Stimulated activated CD8-positive, alpha-beta memory T cell treated with anti-CD3 and anti-CD28 coated beads, Interleukin-7, amount 100 ng/mL, for 4 hours (primary cell): ENCODE measurements at regions not wholly inside any gene's neighbourhood (a gene's known extent, or its start where the extent isn't known, plus 50 kb on each side); places are given as distances from the start of the nearest gene placed in this dataset.
"Not testable (repeated sequence)": the region's sequence is repeated elsewhere in the genome, so short reads cannot be mapped to it uniquely, and the experiment has no call there.

Experiments
- DNase-seq, 2 donors: peaks; one replicate each; pipeline ENCODE4 v3.0.0-alpha.2; 2020; ENCODE audit warnings: low read depth in 2 of 2

DNA sequence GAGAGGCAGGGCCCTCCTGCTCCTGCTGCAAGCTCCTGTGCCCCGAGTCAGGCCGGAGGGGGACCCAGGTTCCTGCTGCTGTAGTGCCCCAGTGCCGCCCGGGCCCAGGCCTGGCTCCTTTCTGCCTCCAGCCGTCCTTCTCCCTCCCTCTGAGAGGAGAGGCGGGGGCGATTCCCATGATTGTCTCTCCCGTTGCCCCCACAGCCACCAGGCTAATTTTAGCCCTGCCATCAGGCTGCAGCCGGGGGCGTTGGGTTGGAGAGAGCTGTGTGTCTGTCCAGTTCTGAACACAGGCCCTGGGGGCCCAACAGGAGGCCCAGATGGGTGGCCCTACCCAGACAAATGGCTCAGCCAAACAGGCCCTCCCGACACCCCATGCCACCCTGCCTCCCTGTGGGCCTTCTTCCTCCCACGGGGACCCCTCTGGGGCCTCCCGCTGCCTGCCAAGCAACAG lies 214.8 kb downstream of the TBC1D2B start:
- no peak for DNase-seq

DNA sequence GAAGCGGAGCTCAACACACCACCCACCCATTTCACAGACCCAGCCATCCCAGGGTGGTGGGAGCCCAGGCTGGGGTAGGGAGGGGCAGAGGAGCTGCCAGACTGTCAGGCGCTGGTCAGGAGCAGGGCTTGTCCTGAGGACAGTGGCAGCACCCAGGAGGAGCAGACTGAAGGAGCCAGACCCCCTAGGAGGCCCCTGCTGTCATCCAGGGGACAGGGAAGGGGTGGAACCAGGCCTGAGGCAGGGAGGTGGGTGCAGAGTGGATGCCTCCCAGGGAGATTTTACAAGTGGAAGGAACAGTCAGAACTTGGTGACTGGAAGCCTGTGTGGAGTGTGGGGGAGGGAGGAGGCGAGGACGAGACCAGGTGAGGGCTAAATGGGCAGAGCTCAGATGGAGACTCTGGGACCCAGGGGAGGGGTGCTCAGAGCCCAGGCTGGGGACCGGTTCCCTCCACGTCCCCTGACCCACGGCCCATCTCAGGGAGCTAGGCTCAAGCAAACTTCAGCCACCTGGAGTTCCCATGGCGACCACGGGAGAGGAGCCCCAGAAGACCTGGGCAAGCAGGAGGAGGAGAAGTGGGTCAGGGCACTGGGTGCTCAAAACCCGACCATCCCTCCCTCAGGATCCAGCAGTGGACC lies 215.4 kb downstream of the TBC1D2B start:
- DNase-seq = not testable (repeated sequence)

GRCh38 chr15:77860071-77860691 lies 217.3 kb downstream of the TBC1D2B start:
- DNase-seq = no peak

DNA sequence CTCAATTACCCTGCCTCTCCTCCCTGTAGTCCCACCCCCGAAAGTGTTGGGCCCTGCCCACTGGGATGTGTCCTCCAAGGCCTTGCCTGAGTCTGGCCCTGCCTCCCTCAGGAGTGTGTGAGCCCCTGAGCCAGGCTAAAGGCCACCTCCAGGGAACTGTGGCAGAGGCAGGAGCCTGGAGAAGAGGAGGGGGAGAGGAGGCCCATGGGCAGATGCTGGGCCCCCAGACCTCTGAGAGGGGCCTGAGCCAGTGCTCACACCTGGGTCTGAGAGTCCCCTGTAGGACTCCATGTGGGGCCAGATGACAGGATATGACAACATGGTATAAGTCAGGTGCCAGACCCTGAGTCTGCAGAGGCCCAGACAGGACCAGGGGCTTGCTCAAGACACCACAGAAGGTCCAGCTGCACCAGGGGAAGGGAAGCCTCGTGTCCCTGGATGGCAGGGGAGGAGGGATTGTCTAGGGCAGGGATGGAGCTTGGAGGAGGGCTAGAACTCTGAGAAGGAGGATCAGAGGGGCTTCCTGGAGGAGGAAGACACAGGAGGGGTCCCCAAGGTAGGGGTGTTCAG lies 217.9 kb downstream of the TBC1D2B start:
- DNase-seq = no peak

- DNase-seq = no peak
Observed at GRCh38 chr15:77858792-77859490, 218.6 kb downstream of the TBC1D2B start.

GRCh38 chr15:77857419-77857818 lies 220.1 kb downstream of the TBC1D2B start:
- DNase-seq = no peak

GRCh38 chr15:77856705-77857346 lies 220.7 kb downstream of the TBC1D2B start:
- DNase-seq = no peak

DNA sequence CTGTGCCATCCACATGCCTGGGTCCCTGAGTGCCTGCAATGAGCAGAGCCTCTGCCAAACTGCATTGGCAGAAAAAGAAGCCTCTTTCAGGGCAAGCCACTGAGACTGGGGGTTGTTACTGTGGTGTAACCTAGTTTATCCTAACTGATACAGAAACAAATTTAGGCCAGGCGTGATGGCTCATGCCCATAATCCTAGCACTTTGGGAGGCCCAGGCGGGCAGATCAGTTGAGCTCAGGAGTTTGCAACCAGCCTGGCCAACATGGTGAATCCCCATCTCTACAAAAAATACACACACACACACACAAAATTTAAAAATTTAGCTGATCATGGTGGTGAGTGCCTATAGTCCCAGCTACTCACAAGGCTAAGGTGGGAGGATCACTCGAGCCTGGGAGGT lies 221.6 kb downstream of the TBC1D2B start:
- no peak for DNase-seq

DNA sequence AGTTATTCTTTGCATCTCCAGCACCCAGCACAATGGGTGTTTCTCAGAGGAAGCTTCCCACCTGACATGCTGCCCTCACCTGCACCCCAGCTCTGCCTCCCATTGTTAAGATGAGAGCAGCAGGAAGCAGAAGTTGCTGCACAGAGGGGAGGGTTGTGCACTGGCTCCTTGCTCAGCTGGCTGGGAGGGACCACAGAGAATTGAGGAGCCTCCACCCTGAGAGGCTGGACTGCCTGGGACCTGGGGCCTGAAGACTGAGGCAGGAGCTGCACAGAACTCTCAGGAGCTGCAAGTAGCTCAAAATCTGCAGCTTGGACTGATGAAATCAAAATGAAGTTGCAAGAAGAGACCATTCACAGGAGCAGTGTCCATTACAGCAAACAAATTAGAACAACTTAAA lies 222.3 kb upstream of the LINGO1 start:
- DNase-seq = no peak

DNA sequence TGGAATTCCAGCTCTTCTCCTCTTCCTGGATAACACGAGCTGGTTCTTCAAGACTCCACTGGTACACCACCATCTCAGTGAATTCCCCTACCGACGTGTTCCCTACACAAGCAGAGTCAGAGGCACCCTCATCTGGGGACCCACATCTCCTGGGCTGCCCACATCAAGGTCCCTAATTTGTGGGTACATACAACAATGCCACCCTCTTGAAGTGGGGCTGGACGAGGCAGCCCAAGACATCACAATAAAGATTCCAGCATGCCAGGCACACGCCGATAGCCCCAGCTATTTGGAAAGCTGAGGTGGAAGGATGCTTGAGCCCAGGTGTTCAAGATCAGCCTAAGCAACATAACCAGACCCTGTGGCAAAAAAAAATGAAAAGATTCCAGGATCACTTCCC lies 221.2 kb upstream of the LINGO1 start:
- DNase-seq = no peak

DNA sequence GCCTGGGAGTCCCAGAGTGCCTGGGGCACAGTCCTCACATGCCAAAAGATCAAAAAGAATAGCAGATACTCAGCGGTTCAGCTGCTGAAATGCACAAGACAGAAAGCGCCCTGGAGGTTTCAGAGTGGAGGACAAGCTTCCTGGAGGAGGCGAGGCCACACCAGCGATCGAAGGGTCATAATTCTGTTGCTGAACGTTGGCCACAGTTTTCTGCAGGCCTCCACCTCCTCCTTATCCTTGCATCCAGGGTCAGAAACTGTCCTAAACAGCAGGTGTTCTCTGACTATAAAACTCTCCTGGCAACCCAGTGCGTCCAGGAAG lies 220.3 kb upstream of the LINGO1 start:
- no peak for DNase-seq

GRCh38 chr15:77852241-77853007 lies 219.7 kb upstream of the LINGO1 start:
- DNase-seq = no peak

DNA sequence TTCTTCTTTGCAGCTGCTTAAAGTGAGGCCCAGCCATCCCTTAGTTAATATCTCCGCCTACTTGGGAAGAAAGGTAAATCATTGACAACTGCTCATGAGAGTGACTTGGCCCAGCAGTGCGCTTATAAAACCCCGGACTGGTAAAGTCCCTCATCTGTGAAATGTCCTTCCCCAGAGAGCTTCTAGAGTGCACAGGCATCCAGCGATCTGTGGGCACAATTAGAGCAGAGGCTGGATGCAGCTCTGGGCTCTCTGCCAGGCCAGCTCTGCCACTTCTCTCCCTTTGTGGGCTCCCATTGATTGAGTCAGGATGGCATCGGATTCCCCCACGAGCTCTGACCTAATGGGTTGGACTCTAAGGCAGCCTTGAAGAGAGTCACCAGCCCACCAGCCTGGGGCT lies 219.0 kb upstream of the LINGO1 start:
- DNase-seq = no peak

- no peak for DNase-seq
Observed at GRCh38 chr15:77851086-77851485, 218.4 kb upstream of the LINGO1 start.

DNA sequence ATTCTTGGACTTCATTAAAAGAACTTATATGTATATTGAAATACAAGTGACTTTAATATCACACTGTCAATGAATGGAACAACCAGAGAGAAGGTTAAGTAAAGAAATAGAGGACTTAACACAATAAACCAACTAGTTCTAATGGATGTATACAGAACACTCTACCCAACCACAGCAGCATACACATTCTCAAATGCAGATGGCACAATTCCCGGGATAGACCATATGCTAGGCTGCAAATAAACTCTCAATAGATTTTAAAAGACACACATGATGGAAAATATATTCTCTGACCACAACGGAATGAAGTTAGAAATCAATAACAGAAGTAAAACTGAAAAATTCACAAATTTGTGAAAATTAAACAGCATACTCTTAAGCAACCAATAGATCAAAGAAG lies 214.3 kb upstream of the LINGO1 start:
- no peak for DNase-seq

DNA sequence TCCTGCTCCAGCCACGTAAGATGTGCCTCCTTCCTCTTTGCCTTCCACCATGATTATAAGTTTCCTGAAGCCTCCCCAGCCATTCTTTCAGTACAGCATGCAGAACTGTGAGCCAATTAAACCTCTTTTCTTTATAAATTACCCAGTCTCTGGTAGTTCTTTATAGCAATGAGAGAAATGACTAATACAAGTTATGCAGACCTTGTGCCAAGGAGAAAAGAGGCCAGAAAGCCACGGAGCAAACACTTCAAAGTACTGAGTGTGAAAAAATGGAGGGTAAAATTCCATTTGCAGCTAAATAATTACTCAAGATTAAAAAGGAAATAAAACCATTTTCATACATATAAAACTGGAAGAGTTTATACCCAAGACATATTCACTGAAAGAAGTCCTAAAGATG lies 213.6 kb upstream of the LINGO1 start:
- DNase-seq = no peak

DNA sequence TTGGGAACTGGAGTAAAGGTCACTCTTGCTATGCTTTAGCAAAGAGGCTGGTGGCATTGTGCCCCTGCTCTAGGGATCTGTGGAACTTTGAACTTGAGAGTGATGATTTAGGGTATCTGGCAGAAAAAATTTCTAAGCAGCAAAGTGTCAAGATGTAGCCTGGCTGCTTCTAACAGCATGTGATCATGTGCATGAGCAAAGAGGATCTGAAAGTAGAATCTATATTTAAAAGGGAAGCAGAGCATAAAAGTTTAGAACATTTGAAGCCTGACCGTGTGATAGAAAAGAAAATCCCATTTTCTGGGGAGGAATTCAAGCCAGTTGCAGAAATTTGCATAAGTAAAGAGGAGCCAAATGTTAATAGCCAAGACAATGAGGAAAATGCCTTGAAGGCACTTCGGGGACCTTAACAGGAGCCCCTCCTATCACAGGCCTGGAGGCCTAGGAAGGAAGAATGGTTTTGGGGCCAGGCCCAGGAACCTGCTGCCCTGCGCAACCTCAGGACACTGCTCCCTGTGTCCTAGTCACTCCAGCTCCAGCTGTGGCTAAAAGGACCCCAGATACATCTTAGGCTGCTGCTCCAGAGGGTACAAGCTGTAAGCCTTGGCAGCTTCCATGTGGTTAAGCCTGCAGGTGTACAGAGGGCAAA lies 212.2 kb upstream of the LINGO1 start:
- no peak for DNase-seq

- DNase-seq = no peak
Observed at GRCh38 chr15:77843546-77843945, 210.8 kb upstream of the LINGO1 start.

DNA sequence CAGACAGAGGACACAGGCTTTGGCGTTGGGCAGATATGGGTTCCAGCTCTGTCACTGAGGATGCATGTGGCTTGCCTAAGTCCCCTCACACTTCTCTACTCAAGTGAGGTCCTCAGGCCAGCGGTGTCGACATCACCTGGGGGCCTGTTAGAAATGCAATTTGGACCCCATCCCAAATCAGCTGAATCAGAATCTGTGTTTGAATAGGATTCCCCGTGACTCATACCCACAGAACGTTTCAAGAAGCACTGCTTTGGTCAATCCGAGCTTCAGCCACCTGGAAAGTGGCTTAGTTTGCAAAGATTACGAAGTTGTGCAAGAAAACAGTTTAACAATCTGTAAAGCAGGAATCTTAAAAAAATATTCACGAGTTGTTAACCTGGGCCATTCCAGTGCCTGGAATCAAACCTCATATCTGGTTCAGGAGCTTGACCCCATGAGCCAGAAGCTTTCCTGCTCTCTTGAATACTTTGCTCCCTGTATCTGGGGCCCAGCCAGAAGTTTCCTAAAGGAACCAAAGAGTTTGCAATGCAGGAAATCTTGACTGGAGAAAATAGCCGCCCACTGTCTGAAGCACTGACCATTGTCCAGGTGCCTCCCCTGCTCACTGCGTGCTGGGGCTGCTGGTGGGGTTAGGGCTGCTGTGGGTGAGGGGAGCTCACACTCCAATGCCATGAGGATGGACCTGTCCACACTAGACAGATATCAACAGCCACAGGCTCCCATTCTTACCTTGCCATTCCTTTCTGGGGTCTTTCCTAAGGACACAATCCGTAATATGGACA lies 208.5 kb upstream of the LINGO1 start:
- DNase-seq = no peak
